Caco-2 (cell line): ENCODE measurements at regions not wholly inside any gene's neighbourhood (a gene's known extent, or its start where the extent isn't known, plus 50 kb on each side); places are given as distances from the start of the nearest gene placed in this dataset.

Source experiments
- BruUV-seq: library from RNA; stranded (reverse); fragments of 400-500 nt; replicated peaks from 2 replicates; lab custom pipeline; 2021; lab: Mats Ljungman, UMichigan
- CTCF ChIA-PET: fragments of 300-600 bp; sonication (Branson Sonifier 250); formaldehyde crosslinking; loops from one replicate; lab custom pipeline; 2022; ENCODE audit warnings: antibody characterized with exemption; lab: Charles Lee
- POLR2A ChIA-PET: fragments of 300-600 bp; sonication (Branson Sonifier 250); formaldehyde crosslinking; loops from one replicate; lab custom pipeline; 2022; ENCODE audit warnings: antibody characterized with exemption; lab: Charles Lee
- DNase-seq, 2 experiments: peaks; one replicate each; pipeline versions ENCODE4 v3.0.0 to v3.0.0-alpha.2; 2020 to 2022
- H3K27me3 ChIP-seq: replicated peaks from 2 replicates; pipeline ENCODE4 v1.6.0; 2011; ENCODE audit warnings: low read length; ENCODE audit not compliant: control insufficient read depth, insufficient read depth
- H3K36me3 ChIP-seq: 2 replicates; pipeline ENCODE4 v1.5.1; 2011; ENCODE audit warnings: low read length; ENCODE audit not compliant: control insufficient read depth, insufficient read depth
- H3K4me1 ChIP-seq: fragments of 250-450 bp; sonication (Bioruptor Pico); 2 replicates; pipeline ENCODE4 v1.5.1; 2020; ENCODE audit warnings: mild to moderate bottlenecking
- H3K4me3 ChIP-seq: 2 replicates; pipeline ENCODE4 v1.5.1; 2011; ENCODE audit warnings: low read depth, mild to moderate bottlenecking, control low read depth, low read length
- H3K9me3 ChIP-seq: fragments of 250-450 bp; sonication (Bioruptor Pico); 2 replicates; pipeline ENCODE4 v1.5.1; 2020; ENCODE audit warnings: mild to moderate bottlenecking, moderate library complexity
- H3K27ac Mint-ChIP-seq: one replicate; pipeline ENCODE4 v1.8.0; 2022; ENCODE audit warnings: mixed read lengths; ENCODE audit not compliant: unreplicated experiment
- H3K27me3 Mint-ChIP-seq: one replicate; pipeline ENCODE4 v1.8.0; 2022; ENCODE audit warnings: mixed read lengths; ENCODE audit not compliant: insufficient read depth, unreplicated experiment
- H3K36me3 Mint-ChIP-seq: one replicate; pipeline ENCODE4 v1.8.0; 2022; ENCODE audit warnings: mild to moderate bottlenecking, mixed read lengths; ENCODE audit not compliant: insufficient read depth, unreplicated experiment
- H3K4me1 Mint-ChIP-seq: one replicate; pipeline ENCODE4 v1.8.0; 2022; ENCODE audit warnings: low read depth, mixed read lengths; ENCODE audit not compliant: unreplicated experiment
- H3K4me3 Mint-ChIP-seq: one replicate; pipeline ENCODE4 v1.8.0; 2022; ENCODE audit warnings: mild to moderate bottlenecking, moderate library complexity, mixed read lengths; ENCODE audit not compliant: unreplicated experiment
- H3K9me3 Mint-ChIP-seq: one replicate; pipeline ENCODE4 v1.8.0; 2022; ENCODE audit warnings: mixed read lengths; ENCODE audit not compliant: unreplicated experiment
- intact Hi-C: fragments of 100-400 bp; cut with micrococcal nuclease; formaldehyde crosslinking; loops from one replicate; pipeline ENCODE4 v1.10.0; 2022; ENCODE audit not compliant: unreplicated experiment
- TF ChIP-seq, protein P1 (sequence below), 2 experiments: fragments of 200-600 bp in 1 of 2; IDR thresholded peaks; 1 replicate in 1 of 2; 2 replicates in 1 of 2; pipeline versions ENCODE4 v1.5.1 to v1.8.0; 2011 to 2022; ENCODE audit warnings: antibody characterized with exemption in 1 of 2, control low read depth in 1 of 2, inconsistent platforms in 1 of 2, low read depth in 1 of 2, low read length in 1 of 2, mild to moderate bottlenecking in 1 of 2, moderate library complexity in 1 of 2; ENCODE audit not compliant: insufficient read depth in 1 of 2, severe bottlenecking in 1 of 2, unreplicated experiment in 1 of 2

DNA sequence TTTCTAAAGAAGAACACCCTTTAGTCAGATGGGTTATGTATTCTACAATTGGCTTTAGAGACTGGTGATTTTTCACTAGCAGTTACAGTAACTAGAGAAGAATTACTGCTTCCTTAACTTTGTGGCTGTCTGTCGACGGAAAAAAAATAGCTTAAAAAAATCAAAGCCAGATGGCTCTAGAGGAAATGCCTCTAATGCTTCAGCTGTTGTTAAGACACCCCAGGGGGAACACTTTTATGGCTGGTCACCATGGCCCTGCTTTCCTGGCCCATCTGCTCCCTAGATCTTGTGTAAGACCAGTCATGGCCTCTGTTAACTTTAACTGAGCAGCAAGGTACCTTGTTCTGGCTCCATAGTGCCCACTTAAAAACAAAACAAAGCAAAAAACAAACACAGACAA lies 198.6 kb upstream of the PLSCR5 start:
- H3K27me3 ChIP-seq, result no peaks in the 10 kb centered on the region
- H3K36me3 ChIP-seq, result no peaks in the 10 kb centered on the region
- BruUV-seq, result no TSS peak
- TF ChIP-seq, protein P1, sequence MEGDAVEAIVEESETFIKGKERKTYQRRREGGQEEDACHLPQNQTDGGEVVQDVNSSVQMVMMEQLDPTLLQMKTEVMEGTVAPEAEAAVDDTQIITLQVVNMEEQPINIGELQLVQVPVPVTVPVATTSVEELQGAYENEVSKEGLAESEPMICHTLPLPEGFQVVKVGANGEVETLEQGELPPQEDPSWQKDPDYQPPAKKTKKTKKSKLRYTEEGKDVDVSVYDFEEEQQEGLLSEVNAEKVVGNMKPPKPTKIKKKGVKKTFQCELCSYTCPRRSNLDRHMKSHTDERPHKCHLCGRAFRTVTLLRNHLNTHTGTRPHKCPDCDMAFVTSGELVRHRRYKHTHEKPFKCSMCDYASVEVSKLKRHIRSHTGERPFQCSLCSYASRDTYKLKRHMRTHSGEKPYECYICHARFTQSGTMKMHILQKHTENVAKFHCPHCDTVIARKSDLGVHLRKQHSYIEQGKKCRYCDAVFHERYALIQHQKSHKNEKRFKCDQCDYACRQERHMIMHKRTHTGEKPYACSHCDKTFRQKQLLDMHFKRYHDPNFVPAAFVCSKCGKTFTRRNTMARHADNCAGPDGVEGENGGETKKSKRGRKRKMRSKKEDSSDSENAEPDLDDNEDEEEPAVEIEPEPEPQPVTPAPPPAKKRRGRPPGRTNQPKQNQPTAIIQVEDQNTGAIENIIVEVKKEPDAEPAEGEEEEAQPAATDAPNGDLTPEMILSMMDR (IDR thresholded peaks at IDR 0.05; ENCODE audit: insufficient read depth in 1 of 2, low read depth in 1 of 2, low read length in 1 of 2, severe bottlenecking in 1 of 2, unreplicated experiment in 1 of 2), result no peak
- H3K9me3 ChIP-seq, result no peaks in the 10 kb centered on the region
- H3K9me3 Mint-ChIP-seq, result no peaks in the 10 kb centered on the region
- H3K27me3 Mint-ChIP-seq, result no peaks in the 10 kb centered on the region
- H3K4me1 ChIP-seq, result no peaks in the 10 kb centered on the region
- POLR2A ChIA-PET, result no interaction called here
- intact Hi-C loops, result no loop called here
- DNase-seq, result no peak
- no peak overlapping the region for H3K27ac Mint-ChIP-seq
- CTCF ChIA-PET, result no interaction called here
- H3K4me3 ChIP-seq, result no peak overlapping the region
- H3K4me1 Mint-ChIP-seq, result no peaks in the 10 kb centered on the region
- no peak overlapping the region for H3K4me3 Mint-ChIP-seq
- no peaks in the 10 kb centered on the region for H3K36me3 Mint-ChIP-seq

DNA sequence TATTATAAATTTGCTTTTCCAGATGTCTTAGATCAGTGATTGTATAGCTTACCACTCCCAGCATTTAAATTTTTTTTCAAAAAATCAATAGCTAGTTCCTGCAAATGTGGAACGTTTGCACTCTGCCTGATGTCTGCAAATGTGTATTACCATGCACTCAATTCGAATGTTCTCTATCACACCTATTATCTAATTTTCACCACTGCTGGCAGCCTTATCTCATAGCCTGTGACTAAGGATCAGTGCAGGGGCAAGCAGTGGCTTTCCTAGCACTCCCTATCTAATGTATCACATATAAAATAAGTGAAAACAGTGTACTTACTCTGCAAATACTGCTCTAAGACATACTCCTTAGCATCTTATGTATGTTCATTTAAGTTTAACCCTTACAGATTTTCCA lies 196.3 kb upstream of the PLSCR5 start:
- Histone ChIP-seq H3K27me3 (no peaks in the 10 kb centered on the region), H3K4me3 (no peak overlapping the region), H3K9me3 (no peaks in the 10 kb centered on the region), H3K36me3 (no peaks in the 10 kb centered on the region), H3K4me1 (no peaks in the 10 kb centered on the region)
- Mint-ChIP-seq H3K27me3 (no peaks in the 10 kb centered on the region), H3K4me1 (no peaks in the 10 kb centered on the region), H3K9me3 (no peaks in the 10 kb centered on the region), H3K36me3 (no peaks in the 10 kb centered on the region), H3K4me3 (no peak overlapping the region), H3K27ac (no peak overlapping the region)
- POLR2A ChIA-PET, result no interaction called here
- TF ChIP-seq, protein P1 (IDR thresholded peaks at IDR 0.05; ENCODE audit: insufficient read depth in 1 of 2, low read depth in 1 of 2, low read length in 1 of 2, severe bottlenecking in 1 of 2, unreplicated experiment in 1 of 2), result no peak
- CTCF ChIA-PET, result no interaction called here
- no peak for DNase-seq
- no TSS peak for BruUV-seq
- intact Hi-C loops, result no loop called here

DNA sequence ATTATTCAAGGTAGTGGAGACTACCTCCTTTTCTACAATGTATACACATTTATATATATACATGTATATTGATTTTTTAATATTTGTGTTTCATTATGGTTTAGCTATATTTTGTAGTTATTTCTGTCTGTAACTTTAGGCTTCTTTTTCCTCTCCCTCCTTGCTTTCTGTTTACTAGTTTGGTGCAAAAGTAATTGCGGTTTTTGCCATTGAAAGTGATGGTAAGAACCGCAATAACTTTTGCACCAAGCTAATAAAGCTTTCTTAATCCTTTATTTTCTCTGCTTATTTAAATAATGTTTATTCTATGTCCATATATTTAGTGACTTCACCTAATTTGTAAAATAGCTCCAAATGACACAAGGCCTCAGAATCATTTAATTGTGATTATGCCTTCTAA lies 195.3 kb upstream of the PLSCR5 start:
- Histone ChIP-seq H3K27me3 (no peaks in the 10 kb centered on the region), H3K9me3 (no peaks in the 10 kb centered on the region), H3K4me3 (no peak overlapping the region), H3K36me3 (no peaks in the 10 kb centered on the region), H3K4me1 (no peaks in the 10 kb centered on the region)
- intact Hi-C loops, result no loop called here
- CTCF ChIA-PET, result no interaction called here
- H3K9me3 Mint-ChIP-seq, result no peaks in the 10 kb centered on the region
- POLR2A ChIA-PET, result no interaction called here
- H3K27me3 Mint-ChIP-seq, result no peaks in the 10 kb centered on the region
- no peaks in the 10 kb centered on the region for H3K36me3 Mint-ChIP-seq
- no peak overlapping the region for H3K4me3 Mint-ChIP-seq
- H3K4me1 Mint-ChIP-seq, result no peaks in the 10 kb centered on the region
- TF ChIP-seq, protein P1 (IDR thresholded peaks at IDR 0.05; ENCODE audit: insufficient read depth in 1 of 2, low read depth in 1 of 2, low read length in 1 of 2, severe bottlenecking in 1 of 2, unreplicated experiment in 1 of 2), result no peak
- no peak overlapping the region for H3K27ac Mint-ChIP-seq
- no peak for DNase-seq
- BruUV-seq, result no TSS peak
